OCI-LY1 (cell line): ENCODE measurements at regions not wholly inside any gene's neighbourhood (a gene's known extent, or its start where the extent isn't known, plus 50 kb on each side); places are given as distances from the start of the nearest gene placed in this dataset.

Source experiments
- H2AFZ ChIP-seq: fragments of 200-600 bp; sonication (generic), shearing (Covaris generic); 2 replicates; pipeline ENCODE4 v1.6.0; 2014; ENCODE audit warnings: antibody characterized with exemption, mild to moderate bottlenecking, low read length
- H3F3A ChIP-seq: fragments of 200-600 bp; sonication (generic), shearing (Covaris generic); 2 replicates; pipeline ENCODE4 v1.6.0; 2014; ENCODE audit warnings: mild to moderate bottlenecking, antibody characterized with exemption, low read length, moderate library complexity; ENCODE audit not compliant: insufficient read depth
- H3K27ac ChIP-seq: fragments of 200-600 bp; sonication (generic); 2 replicates; pipeline ENCODE4 v1.5.1; 2014; ENCODE audit warnings: low read length, mixed run types, mild to moderate bottlenecking, low read depth; ENCODE audit not compliant: poor library complexity, severe bottlenecking
- H3K27me3 ChIP-seq: fragments of 200-600 bp; sonication (generic); 2 replicates; pipeline ENCODE4 v1.6.0; 2014; ENCODE audit warnings: antibody characterized with exemption, mild to moderate bottlenecking, low read length, moderate library complexity; ENCODE audit not compliant: insufficient read depth
- H3K36me3 ChIP-seq: fragments of 200-600 bp; sonication (generic); 2 replicates; pipeline ENCODE4 v1.6.1; 2014; ENCODE audit warnings: mild to moderate bottlenecking, antibody characterized with exemption, low read length, moderate library complexity, mixed read lengths; ENCODE audit not compliant: insufficient read depth
- H3K4me1 ChIP-seq: fragments of 200-600 bp; sonication (generic); 2 replicates; pipeline ENCODE4 v1.5.1; 2014; ENCODE audit warnings: mild to moderate bottlenecking, low read length, moderate library complexity; ENCODE audit not compliant: insufficient read depth, severe bottlenecking
- H3K4me2 ChIP-seq: fragments of 200-600 bp; sonication (generic), shearing (Covaris generic); 2 replicates; pipeline ENCODE4 v1.6.1; 2014; ENCODE audit warnings: low read length
- H3K4me3 ChIP-seq: fragments of 200-600 bp; sonication (generic); 2 replicates; pipeline ENCODE4 v1.5.1; 2014; ENCODE audit warnings: low read length, low read depth, mild to moderate bottlenecking, mixed read lengths; ENCODE audit not compliant: poor library complexity, severe bottlenecking
- H3K79me2 ChIP-seq: fragments of 200-600 bp; shearing (Covaris generic); 2 replicates; pipeline ENCODE4 v1.6.1; 2016; ENCODE audit warnings: mixed run types, low read length, mixed read lengths; ENCODE audit not compliant: insufficient read depth
- H3K9ac ChIP-seq: fragments of 200-600 bp; sonication (generic), shearing (Covaris generic); 2 replicates; pipeline ENCODE4 v1.6.1; 2014; ENCODE audit warnings: mild to moderate bottlenecking, low read length, mixed read lengths
- H3K9me2 ChIP-seq: fragments of 200-600 bp; sonication (generic), shearing (Covaris generic); 2 replicates; pipeline ENCODE4 v1.6.1; 2014; ENCODE audit warnings: low read depth, mild to moderate bottlenecking, low read length, mixed read lengths
- H3K9me3 ChIP-seq: fragments of 200-600 bp; shearing (Covaris generic); 2 replicates; pipeline ENCODE4 v1.6.1; 2014; ENCODE audit warnings: low read length, mixed read lengths
- H4K20me1 ChIP-seq: fragments of 200-600 bp; sonication (generic), shearing (Covaris generic); 2 replicates; pipeline ENCODE4 v1.6.0; 2016; ENCODE audit warnings: mild to moderate bottlenecking, low read length; ENCODE audit not compliant: insufficient read depth
- EZH2 ChIP-seq: fragments of 200-600 bp; sonication (generic), shearing (Covaris generic); IDR thresholded peaks from 2 replicates; pipeline ENCODE4 v1.8.0; 2017; ENCODE audit warnings: borderline replicate concordance, mixed run types, mild to moderate bottlenecking, antibody characterized with exemption, low read length, moderate library complexity, mixed read lengths
- TF ChIP-seq, protein P1 (sequence below): fragments of 200-600 bp; sonication (generic), shearing (Covaris generic); IDR thresholded peaks from 2 replicates; pipeline ENCODE4 v1.5.1; 2017; ENCODE audit warnings: mild to moderate bottlenecking, antibody characterized with exemption, low read length, moderate library complexity, mixed read lengths

GRCh38 chr7:32224276-32224675, 154.1 kb upstream of the PDE1C start:
- H3K4me1 ChIP-seq, result no peaks in the 10 kb centered on the region
- H3K27me3 ChIP-seq, result peaks cover 5% of the 10 kb centered on the region; the same call in 1 of the 2 replicates
- H3F3A ChIP-seq, result no peaks in the 10 kb centered on the region
- no peaks in the 10 kb centered on the region for H4K20me1 ChIP-seq
- H2AFZ ChIP-seq, result no peak overlapping the region
- no peaks in the 10 kb centered on the region for H3K36me3 ChIP-seq
- H3K9me3 ChIP-seq, result no peaks in the 10 kb centered on the region
- H3K79me2 ChIP-seq, result no peaks in the 10 kb centered on the region
- no peaks in the 10 kb centered on the region for H3K9me2 ChIP-seq
- no peak overlapping the region for H3K9ac ChIP-seq
- H3K27ac ChIP-seq, result no peak overlapping the region
- no peak overlapping the region for H3K4me2 ChIP-seq
- H3K4me3 ChIP-seq, result no peak overlapping the region
- no peak for TF ChIP-seq EZH2
- TF ChIP-seq, protein P1, sequence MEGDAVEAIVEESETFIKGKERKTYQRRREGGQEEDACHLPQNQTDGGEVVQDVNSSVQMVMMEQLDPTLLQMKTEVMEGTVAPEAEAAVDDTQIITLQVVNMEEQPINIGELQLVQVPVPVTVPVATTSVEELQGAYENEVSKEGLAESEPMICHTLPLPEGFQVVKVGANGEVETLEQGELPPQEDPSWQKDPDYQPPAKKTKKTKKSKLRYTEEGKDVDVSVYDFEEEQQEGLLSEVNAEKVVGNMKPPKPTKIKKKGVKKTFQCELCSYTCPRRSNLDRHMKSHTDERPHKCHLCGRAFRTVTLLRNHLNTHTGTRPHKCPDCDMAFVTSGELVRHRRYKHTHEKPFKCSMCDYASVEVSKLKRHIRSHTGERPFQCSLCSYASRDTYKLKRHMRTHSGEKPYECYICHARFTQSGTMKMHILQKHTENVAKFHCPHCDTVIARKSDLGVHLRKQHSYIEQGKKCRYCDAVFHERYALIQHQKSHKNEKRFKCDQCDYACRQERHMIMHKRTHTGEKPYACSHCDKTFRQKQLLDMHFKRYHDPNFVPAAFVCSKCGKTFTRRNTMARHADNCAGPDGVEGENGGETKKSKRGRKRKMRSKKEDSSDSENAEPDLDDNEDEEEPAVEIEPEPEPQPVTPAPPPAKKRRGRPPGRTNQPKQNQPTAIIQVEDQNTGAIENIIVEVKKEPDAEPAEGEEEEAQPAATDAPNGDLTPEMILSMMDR, result no peak

GRCh38 chr7:32223721-32224120, 153.5 kb upstream of the PDE1C start:
- Histone ChIP-seq H3K9me3 (no peaks in the 10 kb centered on the region), H3K36me3 (no peaks in the 10 kb centered on the region), H3K27ac (no peak overlapping the region), H3K27me3 (peaks cover 5% of the 10 kb centered on the region; the same call in 1 of the 2 replicates), H2AFZ (no peak overlapping the region), H3K9me2 (no peaks in the 10 kb centered on the region), H3K4me1 (no peaks in the 10 kb centered on the region), H3K4me3 (no peak overlapping the region), H3F3A (no peaks in the 10 kb centered on the region), H3K4me2 (no peak overlapping the region), H3K79me2 (no peaks in the 10 kb centered on the region), H3K9ac (no peak overlapping the region), H4K20me1 (no peaks in the 10 kb centered on the region)
- no peak for TF ChIP-seq EZH2
- TF ChIP-seq, protein P1, result no peak

DNA sequence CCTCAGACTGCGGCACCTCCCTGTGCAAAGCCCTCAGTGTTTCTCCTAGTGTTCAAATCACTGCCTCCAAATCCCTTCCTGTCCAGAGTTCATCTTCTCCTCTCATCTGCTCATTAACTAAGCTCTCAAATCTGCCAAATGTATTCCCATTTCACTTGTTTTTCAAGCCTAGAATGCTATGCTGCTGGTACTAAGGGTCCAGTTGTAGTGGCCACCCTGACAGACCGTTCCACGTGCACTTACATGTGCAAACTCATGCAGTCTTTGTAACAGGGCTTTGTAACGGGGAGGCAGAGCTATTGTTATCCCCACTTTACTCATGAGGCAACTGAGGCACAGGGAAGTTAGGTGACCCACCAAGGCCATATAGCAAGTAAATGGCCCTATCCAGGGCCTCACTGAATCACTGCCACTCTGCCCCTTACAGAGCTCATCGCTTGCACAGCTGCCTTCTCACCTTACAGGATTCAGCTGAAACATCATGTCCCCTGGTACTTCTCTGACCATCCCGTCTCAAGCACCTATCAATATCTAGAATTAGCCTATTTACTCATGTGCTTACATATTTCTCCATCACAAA, 153.0 kb upstream of the PDE1C start:
- peaks cover 5% of the 10 kb centered on the region; the same call in 1 of the 2 replicates for H3K27me3 ChIP-seq
- H3K9ac ChIP-seq, result no peak overlapping the region
- H4K20me1 ChIP-seq, result no peaks in the 10 kb centered on the region
- no peak for TF ChIP-seq EZH2
- TF ChIP-seq, protein P1, result no peak
- no peaks in the 10 kb centered on the region for H3K4me1 ChIP-seq
- H3F3A ChIP-seq, result no peaks in the 10 kb centered on the region
- no peaks in the 10 kb centered on the region for H3K9me3 ChIP-seq
- H2AFZ ChIP-seq, result no peak overlapping the region
- no peak overlapping the region for H3K27ac ChIP-seq
- H3K36me3 ChIP-seq, result no peaks in the 10 kb centered on the region
- H3K79me2 ChIP-seq, result no peaks in the 10 kb centered on the region
- no peak overlapping the region for H3K4me3 ChIP-seq
- H3K4me2 ChIP-seq, result no peak overlapping the region
- H3K9me2 ChIP-seq, result no peaks in the 10 kb centered on the region
